ENCODE measurements at regions not wholly inside any gene's neighbourhood (a gene's known extent, or its start where the extent isn't known, plus 50 kb on each side); places are given as distances from the start of the nearest gene placed in this dataset.

DNA sequence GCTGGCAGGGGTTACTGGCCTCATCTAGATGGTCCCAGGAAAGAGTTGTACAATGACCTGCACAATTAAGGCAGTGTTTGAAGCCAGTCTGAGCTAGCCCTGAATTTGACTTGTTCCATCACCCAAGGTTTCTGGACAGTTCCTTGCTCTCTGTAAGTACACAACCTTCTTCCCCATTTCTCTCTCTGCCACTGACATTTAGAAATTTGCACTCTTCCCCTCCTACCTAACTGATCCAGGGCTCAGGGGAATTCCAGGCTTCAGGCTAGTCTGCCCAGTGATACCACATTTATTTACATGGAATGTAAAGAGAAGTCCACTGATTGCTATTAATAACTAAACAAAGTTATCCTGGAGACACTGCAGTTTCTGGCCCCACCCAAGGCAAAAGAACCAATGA, 139.0 kb upstream of the GPR26 start:
- TF ChIP-seq ZBTB1 (CRISPR knock-in tag; IDR thresholded peaks at IDR 0.05; ENCODE audit: borderline replicate concordance) (no peak), PRDM10 (CRISPR knock-in tag; IDR thresholded peaks at IDR 0.05; ENCODE audit: low read depth) (no peak), ZNF563 (CRISPR knock-in tag; IDR thresholded peaks at IDR 0.05) (no peak), ZNF12 (CRISPR knock-in tag; IDR thresholded peaks at IDR 0.05) (no peak), ZMYM2 (CRISPR knock-in tag; IDR thresholded peaks at IDR 0.05) (no peak), PRPF4 (IDR thresholded peaks at IDR 0.05; ENCODE audit: low read depth, low read length, poor library complexity, severe bottlenecking) (no peak), ZSCAN20 (CRISPR knock-in tag; IDR thresholded peaks at IDR 0.05; ENCODE audit: borderline replicate concordance) (no peak), ZFX (CRISPR knock-in tag; IDR thresholded peaks at IDR 0.05; ENCODE audit: low read depth) (no peak), SMC3 (IDR thresholded peaks at IDR 0.05; ENCODE audit: low read length) (no peak), FOXM1 (CRISPR knock-in tag; IDR thresholded peaks at IDR 0.05) (no peak)
- TF ChIP-seq, protein P1, sequence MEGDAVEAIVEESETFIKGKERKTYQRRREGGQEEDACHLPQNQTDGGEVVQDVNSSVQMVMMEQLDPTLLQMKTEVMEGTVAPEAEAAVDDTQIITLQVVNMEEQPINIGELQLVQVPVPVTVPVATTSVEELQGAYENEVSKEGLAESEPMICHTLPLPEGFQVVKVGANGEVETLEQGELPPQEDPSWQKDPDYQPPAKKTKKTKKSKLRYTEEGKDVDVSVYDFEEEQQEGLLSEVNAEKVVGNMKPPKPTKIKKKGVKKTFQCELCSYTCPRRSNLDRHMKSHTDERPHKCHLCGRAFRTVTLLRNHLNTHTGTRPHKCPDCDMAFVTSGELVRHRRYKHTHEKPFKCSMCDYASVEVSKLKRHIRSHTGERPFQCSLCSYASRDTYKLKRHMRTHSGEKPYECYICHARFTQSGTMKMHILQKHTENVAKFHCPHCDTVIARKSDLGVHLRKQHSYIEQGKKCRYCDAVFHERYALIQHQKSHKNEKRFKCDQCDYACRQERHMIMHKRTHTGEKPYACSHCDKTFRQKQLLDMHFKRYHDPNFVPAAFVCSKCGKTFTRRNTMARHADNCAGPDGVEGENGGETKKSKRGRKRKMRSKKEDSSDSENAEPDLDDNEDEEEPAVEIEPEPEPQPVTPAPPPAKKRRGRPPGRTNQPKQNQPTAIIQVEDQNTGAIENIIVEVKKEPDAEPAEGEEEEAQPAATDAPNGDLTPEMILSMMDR (CRISPR knock-in tag; IDR thresholded peaks at IDR 0.05), result no peak
- TF ChIP-seq, protein P2, sequence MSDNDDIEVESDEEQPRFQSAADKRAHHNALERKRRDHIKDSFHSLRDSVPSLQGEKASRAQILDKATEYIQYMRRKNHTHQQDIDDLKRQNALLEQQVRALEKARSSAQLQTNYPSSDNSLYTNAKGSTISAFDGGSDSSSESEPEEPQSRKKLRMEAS (IDR thresholded peaks at IDR 0.05), result no peak
- TF ChIP-seq, protein P3, sequence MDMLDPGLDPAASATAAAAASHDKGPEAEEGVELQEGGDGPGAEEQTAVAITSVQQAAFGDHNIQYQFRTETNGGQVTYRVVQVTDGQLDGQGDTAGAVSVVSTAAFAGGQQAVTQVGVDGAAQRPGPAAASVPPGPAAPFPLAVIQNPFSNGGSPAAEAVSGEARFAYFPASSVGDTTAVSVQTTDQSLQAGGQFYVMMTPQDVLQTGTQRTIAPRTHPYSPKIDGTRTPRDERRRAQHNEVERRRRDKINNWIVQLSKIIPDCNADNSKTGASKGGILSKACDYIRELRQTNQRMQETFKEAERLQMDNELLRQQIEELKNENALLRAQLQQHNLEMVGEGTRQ (IDR thresholded peaks at IDR 0.05; ENCODE audit: low read depth, low read length), result no peak
- TF ChIP-seq, protein P3 (CRISPR knock-in tag; IDR thresholded peaks at IDR 0.05; ENCODE audit: borderline replicate concordance), result no peak

Data from HepG2 (cell line).